Pons (tissue), 1 donor: ENCODE measurements at regions not wholly inside any gene's neighbourhood (a gene's known extent, or its start where the extent isn't known, plus 50 kb on each side); places are given as distances from the start of the nearest gene placed in this dataset.
A peak's percentile ranks its signal among the peaks of the same experiment; 100 is the strongest.

Experiments used
- DNase-seq: peaks from one replicate; pipeline ENCODE4 v3.0.0-alpha.2; 2016; ENCODE audit warnings: low spot score

GRCh38 chr2:150656002-150656401, 168.5 kb upstream of the RND3 start:
- DNase-seq: no peak

- no peak for DNase-seq
Measured at GRCh38 chr2:150653351-150653750, 165.9 kb upstream of the RND3 start.

- no peak for DNase-seq
Measured at GRCh38 chr2:150647943-150648342, 160.5 kb upstream of the RND3 start.

GRCh38 chr2:150646746-150647145, 159.3 kb upstream of the RND3 start:
- no peak for DNase-seq

- DNase-seq: no peak
Measured at GRCh38 chr2:150644298-150645067, 157.0 kb upstream of the RND3 start.

GRCh38 chr2:150643114-150643725, 155.8 kb upstream of the RND3 start:
- DNase-seq: no peak

GRCh38 chr2:150640039-150640438, 152.6 kb upstream of the RND3 start:
- DNase-seq: no peak

- DNase-seq: no peak
Measured at GRCh38 chr2:150639383-150639782, 151.9 kb upstream of the RND3 start.

- DNase-seq: no peak
Measured at GRCh38 chr2:150631236-150631821, 143.9 kb upstream of the RND3 start.

- peak; percentile 90 for DNase-seq
Measured at GRCh38 chr2:150630587-150631235, 143.2 kb upstream of the RND3 start.

- no peak for DNase-seq
Measured at GRCh38 chr2:150627526-150627925, 140.1 kb upstream of the RND3 start.

GRCh38 chr2:150626934-150627411, 139.5 kb upstream of the RND3 start:
- no peak for DNase-seq

GRCh38 chr2:150625741-150626140, 138.3 kb upstream of the RND3 start:
- DNase-seq: no peak

GRCh38 chr2:150625303-150625702, 137.8 kb upstream of the RND3 start:
- no peak for DNase-seq

- no peak for DNase-seq
Measured at GRCh38 chr2:150624001-150624401, 136.5 kb upstream of the RND3 start.

- no peak for DNase-seq
Measured at GRCh38 chr2:150621526-150622213, 134.2 kb upstream of the RND3 start.

- no peak for DNase-seq
Measured at GRCh38 chr2:150620855-150621254, 133.4 kb upstream of the RND3 start.

- DNase-seq: no peak
Measured at GRCh38 chr2:150620416-150620815, 132.9 kb upstream of the RND3 start.

GRCh38 chr2:150619607-150620330, 132.3 kb upstream of the RND3 start:
- DNase-seq: no peak

- no peak for DNase-seq
Measured at GRCh38 chr2:150618245-150618895, 130.9 kb upstream of the RND3 start.
